ENCODE measurements at regions not wholly inside any gene's neighbourhood (a gene's known extent, or its start where the extent isn't known, plus 50 kb on each side); places are given as distances from the start of the nearest gene placed in this dataset.
"Not testable (repeated sequence)": the region's sequence is repeated elsewhere in the genome, so short reads cannot be mapped to it uniquely, and the experiment has no call there.

DNA sequence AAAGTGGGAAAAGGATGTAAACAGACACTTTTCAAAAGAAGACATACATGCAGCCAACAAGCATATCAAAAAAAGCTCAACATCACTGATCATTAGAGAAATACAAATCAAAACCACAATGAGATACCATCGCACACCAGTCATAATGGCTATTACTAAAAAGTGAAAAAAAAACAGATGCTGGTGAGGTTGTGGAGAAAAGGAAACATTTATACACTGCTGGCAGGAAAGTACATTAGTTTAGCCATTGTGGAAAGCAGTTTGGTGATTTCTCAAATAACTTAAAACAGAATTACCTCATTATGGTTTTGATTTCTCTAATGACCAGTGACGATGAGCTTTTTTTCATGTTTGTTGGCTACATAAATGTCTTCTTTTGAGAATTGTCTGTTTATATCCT is 315.9 kb downstream of the SUCLA2 start:
- TF ChIP-seq POLR2AphosphoS5 (IDR thresholded peaks at IDR 0.05; ENCODE audit: insufficient read depth in 1 of 2, low read depth in 1 of 2) = not testable (repeated sequence)
- TF ChIP-seq, protein P1, sequence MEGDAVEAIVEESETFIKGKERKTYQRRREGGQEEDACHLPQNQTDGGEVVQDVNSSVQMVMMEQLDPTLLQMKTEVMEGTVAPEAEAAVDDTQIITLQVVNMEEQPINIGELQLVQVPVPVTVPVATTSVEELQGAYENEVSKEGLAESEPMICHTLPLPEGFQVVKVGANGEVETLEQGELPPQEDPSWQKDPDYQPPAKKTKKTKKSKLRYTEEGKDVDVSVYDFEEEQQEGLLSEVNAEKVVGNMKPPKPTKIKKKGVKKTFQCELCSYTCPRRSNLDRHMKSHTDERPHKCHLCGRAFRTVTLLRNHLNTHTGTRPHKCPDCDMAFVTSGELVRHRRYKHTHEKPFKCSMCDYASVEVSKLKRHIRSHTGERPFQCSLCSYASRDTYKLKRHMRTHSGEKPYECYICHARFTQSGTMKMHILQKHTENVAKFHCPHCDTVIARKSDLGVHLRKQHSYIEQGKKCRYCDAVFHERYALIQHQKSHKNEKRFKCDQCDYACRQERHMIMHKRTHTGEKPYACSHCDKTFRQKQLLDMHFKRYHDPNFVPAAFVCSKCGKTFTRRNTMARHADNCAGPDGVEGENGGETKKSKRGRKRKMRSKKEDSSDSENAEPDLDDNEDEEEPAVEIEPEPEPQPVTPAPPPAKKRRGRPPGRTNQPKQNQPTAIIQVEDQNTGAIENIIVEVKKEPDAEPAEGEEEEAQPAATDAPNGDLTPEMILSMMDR (IDR thresholded peaks at IDR 0.05) = not testable (repeated sequence)

All from vagina (tissue), 2 donors.